ENCODE measurements at regions not wholly inside any gene's neighbourhood (a gene's known extent, or its start where the extent isn't known, plus 50 kb on each side); places are given as distances from the start of the nearest gene placed in this dataset.

GRCh38 chr2:240249423-240250149 lies 109.1 kb upstream of the OTOS start:
- TF ChIP-seq FOXA1 (IDR thresholded peaks at IDR 0.05) (no peak), PKNOX1 (IDR thresholded peaks at IDR 0.05) (no peak), ELF4 (IDR thresholded peaks at IDR 0.05) (no peak), ARNT (IDR thresholded peaks at IDR 0.05) (no peak)
